Breast epithelium (tissue), 3 donors: ENCODE measurements at regions not wholly inside any gene's neighbourhood (a gene's known extent, or its start where the extent isn't known, plus 50 kb on each side); places are given as distances from the start of the nearest gene placed in this dataset.

Experiments
- CTCF ChIP-seq, 3 donors: fragments of 450-650 bp; IDR thresholded peaks; one replicate each; pipeline ENCODE4 v1.5.1; 2016 to 2017; ENCODE audit warnings: antibody characterized with exemption in 3 of 3, mild to moderate bottlenecking in 3 of 3, moderate library complexity in 3 of 3
- POLR2A ChIP-seq: fragments of 450-650 bp; IDR thresholded peaks from one replicate; pipeline ENCODE4 v1.6.1; 2016; ENCODE audit warnings: antibody characterized with exemption, mild to moderate bottlenecking, moderate library complexity
- POLR2AphosphoS5 ChIP-seq, 3 donors: sonication (generic); formaldehyde crosslinking; IDR thresholded peaks; one replicate each; pipeline ENCODE4 v1.6.1; 2017; ENCODE audit warnings: antibody characterized with exemption in 3 of 3

GRCh38 chr4:160350944-160351343 is 1248.1 kb downstream of the RAPGEF2 start:
- TF ChIP-seq POLR2AphosphoS5 (IDR thresholded peaks at IDR 0.05): no peak
- no peak for TF ChIP-seq POLR2A
- no peak for TF ChIP-seq CTCF (IDR thresholded peaks at IDR 0.05)
